Endothelial cell of hepatic sinusoid (primary cell): ENCODE measurements at regions not wholly inside any gene's neighbourhood (a gene's known extent, or its start where the extent isn't known, plus 50 kb on each side); places are given as distances from the start of the nearest gene placed in this dataset.
"Not testable (repeated sequence)": the region's sequence is repeated elsewhere in the genome, so short reads cannot be mapped to it uniquely, and the experiment has no call there.

ENCODE experiments used
- in situ Hi-C: cut with HindIII; loops from 2 replicates; pipeline ENCODE4 v1.10.0; 2017; ENCODE audit warnings: low sequenced_read_pairs

DNA sequence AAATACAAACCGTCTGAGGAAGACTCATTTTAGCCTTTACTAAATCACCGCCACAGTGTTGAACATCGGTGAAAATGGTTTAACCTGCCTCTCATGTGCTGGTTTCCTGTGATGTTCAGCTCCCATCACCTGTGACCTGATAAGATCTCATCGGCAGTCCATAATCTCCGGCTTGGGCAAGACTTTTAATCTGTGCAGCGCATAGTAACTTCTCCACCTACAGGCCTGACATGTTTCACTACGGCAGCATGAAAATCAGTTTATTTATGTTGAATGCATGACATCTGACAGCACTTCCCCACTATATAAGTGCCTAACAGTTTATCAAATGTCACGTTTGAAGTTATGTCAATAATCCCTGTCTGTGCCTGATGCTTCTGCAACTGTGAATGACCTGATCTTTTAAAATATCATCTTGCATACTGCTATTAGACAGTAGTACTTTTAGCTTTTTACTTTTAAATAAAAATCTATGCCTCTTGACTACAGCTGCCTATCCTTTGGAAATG lies 1919.8 kb upstream of the AGA start:
- in situ Hi-C loops, result no loop called here

DNA sequence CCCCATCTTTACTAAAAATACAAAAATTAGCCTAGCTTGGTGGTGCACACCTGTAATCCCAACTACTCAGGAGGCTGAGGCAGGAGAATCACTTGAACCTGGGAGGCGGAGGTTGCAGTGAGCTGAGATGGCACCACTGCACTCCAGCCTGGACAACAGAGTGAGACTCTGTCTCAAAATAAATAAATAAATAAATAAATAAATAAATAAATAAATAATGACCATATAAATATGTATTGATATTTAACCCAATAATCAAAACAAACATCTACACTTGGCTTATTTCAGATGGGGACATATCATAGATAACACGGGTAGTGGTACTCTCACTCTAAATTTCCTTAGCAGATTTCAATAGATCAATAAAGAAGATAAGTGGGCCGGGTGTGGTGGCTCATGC lies 1923.7 kb upstream of the AGA start:
- in situ Hi-C loops, result not testable (repeated sequence)

DNA sequence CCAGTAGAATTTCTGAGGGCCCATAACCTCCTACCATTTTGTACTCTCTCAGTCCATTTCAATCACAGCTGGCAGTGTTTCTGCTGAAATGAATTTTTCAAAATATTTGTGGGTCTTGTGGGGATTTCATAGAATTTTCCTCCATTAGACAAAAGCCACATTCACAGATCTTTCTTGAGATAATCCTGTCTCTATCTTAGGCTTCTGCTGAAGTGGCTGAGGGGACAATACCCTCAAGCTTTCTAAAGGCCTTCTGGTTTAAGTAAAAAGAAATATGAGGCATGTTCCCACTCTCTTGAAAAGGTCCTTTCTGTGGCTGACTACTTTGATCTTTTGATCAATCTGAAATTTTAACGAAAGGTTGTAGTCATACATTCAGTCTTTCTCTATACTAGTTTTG lies 1930.0 kb upstream of the AGA start:
- in situ Hi-C loops, result no loop called here

DNA sequence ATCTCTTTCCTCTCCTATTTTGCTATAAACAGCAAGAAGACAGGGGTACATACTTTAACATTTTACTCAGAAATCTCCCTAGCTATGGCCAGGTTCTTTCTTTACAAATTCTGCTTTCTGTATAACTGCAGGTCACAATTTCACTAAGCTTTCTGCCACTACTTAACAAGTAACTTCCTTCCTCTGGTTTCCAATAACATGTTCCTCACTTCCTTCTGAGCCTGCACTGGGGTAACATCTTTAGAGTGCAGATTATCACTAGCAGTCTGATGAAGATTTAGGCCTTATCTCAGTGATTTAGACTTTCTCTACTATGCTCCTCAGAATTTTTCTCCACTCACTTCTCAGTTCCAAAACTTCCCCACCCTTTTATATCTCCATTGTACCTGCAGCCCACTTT lies 1930.5 kb upstream of the AGA start:
- in situ Hi-C loops, result no loop called here

DNA sequence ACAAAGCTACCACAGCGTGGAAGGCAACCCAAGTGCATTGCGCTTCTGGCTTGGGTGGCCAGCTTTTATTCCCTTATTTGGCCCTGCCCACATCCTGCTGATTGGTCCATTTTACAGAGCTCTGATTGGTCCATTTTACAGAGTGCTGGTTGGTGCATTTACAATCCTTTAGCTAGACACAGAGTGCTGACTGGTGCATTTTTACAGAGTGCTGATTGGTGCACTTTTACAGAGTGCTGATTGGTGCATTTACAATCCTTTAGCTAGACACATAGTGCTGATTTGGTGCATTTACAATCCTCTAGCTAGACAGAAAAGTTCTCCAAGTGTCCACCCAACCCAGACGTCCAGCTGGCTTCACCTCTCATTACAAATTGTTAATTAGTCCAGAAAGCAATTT lies 1936.6 kb upstream of the AGA start:
- in situ Hi-C loops, result not testable (repeated sequence)

DNA sequence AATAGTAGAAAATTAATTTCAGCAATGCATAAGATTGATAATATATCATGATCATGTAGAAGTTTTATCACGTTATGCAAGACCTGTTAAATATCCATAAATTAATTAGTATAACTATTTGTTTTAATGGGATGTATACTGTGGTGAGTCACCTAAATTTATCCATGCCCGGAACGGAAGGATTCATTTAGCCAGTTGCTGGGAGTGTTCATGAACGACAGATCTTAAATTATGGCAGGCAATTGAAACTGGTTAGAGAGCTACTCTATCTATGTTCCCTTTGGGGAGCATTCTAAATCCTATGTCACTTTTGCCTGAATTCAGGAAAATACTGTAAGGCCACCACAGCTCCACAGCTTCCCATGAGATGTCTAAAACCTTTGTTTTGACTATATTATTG lies 1950.5 kb upstream of the AGA start:
- in situ Hi-C loops, result no loop called here

DNA sequence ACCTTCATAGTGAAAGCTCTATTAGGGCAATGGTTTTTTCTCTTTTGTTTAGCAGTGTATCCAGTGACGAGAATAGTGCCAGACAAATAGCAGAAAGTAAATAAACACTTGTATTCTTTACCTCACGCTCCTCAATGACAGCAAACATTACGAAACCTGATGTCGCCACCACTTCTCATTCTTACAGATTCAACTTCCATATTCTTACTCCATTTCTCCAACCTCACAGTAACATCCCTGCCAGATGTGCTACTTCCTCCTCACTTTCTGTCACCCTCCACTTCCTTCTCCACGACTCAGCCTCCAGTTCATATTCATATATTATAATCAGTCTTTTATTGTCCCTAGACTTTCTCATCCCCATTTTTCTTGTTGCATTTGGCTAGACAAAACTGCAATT lies 1956.2 kb upstream of the AGA start:
- in situ Hi-C loops, result no loop called here

DNA sequence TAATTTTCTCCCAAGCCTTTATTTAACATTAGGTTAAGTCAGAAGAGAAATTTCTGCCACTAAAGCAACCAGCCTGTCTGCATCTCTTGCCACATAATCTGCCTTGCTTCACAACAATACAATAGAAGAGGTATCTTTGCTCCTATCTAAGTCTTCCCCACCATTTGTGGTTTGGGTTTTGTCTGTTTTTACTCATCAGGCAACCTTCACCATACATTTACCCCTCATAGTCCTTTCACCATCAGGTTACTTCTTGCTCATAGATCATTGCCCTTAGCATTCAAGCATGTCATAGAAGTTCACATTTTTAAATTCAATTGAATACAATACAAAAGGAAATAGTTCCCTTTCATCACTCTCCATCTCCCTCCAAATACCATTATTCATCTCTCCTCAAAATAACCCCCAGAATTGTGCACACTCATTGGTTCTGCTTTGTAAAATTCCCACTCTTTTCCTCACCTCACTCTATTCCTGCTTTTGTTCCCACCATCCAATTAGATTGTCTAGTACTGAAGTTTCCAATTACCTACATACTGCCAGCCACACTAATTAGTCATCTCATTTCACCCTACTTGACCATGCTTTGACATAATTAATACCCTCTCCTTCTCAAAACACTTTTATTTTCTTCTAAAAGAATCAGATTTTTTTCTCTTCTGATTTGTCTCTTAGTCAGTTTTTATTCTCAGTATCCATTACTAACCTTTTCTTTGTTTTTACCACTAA lies 1957.0 kb upstream of the AGA start:
- in situ Hi-C loops, result no loop called here

DNA sequence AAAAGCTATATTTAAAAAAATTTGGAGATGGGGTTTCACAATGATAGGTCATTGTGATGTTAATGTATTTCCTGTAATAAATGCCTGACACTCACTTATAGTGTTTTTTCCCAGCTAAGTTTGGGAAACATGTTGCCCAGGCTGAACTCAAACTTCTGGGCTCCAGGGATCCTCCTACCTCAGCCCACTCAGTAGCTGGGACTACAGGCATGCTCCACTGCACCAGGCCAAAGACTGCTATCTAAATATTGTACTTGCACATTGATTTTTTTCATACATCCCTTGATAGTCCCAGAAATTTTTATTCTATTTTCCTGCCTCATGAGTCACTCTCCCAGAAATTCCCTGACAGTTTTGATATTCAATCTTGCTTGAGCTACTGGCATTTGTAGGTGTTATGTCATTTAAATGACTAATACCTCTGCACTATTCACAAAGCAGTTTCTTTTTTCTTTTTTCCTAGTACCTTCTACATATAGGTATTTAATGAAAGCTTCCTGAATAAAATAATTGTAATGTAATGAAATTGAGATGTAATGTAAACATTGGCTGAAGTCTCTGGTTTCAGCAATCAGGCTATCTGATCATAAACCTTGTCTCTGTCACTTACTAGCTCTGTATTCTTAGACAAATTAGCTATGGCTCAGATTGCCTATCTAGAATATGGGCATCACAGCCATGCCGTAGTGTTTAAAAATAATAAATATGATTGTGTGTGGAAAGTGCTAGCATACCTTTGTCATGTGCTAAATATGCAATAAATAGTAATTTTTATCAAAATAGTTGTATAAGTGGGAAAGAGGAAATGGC lies 1973.0 kb upstream of the AGA start:
- in situ Hi-C loops, result no loop called here

DNA sequence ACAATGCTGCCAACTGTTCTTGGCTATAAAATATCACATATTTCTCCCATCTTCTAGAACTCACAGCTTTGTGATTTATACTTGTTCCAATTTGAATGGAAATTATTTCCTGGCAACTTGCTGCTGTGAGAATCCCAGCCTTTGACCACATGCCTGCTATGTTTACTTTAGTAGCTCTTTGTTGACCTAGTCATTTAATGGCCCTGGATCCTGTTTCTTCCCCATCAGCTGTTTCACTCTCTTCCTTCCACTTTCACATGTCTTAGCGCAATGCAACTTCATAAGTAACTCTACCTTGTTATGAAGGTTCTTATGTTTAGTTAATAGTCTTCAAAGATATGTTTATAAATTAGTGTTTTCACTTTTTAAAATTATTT lies 1973.6 kb upstream of the AGA start:
- in situ Hi-C loops, result no loop called here

DNA sequence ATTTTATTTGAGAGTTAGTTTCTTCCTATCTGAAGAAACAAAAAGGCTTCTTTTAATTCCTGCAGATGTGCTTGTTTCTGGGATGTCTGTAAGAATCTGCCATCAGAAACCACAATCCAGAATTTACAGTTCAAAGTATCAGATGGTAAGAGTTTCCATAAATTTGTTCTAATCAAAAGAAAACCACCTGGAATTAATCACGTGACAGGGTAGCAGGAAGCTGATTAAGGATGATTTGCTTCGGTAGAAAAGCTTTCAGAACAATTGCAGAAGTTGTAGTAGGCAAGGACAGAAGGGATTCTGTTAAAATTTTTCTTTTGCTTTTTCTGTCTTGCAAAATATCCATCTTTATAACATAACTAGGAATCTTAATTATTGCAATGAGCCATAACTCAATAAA lies 1975.1 kb upstream of the AGA start:
- in situ Hi-C loops, result no loop called here

DNA sequence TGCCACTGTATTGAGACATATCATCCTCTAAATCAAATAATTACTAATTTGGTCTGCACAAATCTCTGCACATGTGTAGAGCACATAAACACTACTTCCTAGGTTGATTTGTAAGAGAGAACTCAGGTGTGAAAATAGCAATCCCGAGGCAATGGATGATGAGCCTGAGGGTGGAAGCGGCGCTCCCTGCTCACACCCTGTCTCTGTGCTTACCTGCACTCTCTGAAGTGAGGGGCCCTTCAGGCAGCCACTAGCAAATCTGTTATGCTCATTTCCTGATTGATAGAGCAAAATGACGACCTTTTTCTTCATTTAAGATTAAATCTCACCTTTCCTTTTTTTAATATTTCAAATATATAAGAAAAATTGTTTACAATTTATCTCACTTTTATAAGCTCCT lies 1995.7 kb upstream of the AGA start:
- in situ Hi-C loops, result no loop called here

DNA sequence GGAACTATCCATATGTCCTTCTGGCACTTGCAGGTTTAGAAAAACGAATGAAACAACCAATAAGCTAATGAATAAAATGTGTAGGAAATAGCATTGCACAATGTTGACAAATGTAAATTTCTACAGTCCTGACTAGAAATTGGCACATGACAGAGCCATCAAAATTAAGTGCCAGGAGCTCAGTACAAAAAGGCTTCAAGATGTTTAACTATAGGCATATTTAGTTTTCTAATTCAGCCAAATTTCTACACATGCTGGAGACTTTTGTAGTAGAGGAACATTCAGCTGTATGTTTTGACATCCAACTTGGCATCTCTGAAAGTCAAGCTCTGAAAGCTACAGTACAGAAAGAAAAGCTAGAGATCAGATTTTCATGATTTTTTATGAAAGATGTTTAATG lies 1999.4 kb upstream of the AGA start:
- in situ Hi-C loops, result no loop called here

DNA sequence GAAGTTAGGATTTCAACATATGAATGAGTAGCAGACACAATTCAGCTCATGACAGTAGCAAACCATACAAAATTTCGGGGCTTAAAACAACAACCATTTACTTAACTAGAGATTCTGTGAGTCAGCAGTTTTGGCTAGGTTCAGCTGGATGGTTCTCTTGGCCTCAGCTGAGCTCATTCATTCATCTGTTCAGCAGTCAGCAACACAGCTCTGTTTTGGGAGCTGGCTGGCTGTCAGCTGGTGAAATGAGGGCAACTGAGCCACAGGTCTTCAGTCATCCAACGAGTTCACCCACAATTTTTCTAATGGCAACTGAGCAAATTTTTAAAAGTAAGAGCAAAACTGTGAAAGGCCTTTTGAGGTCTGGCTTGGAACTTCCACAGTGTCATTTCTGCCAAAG lies 2005.1 kb upstream of the AGA start:
- in situ Hi-C loops, result no loop called here

DNA sequence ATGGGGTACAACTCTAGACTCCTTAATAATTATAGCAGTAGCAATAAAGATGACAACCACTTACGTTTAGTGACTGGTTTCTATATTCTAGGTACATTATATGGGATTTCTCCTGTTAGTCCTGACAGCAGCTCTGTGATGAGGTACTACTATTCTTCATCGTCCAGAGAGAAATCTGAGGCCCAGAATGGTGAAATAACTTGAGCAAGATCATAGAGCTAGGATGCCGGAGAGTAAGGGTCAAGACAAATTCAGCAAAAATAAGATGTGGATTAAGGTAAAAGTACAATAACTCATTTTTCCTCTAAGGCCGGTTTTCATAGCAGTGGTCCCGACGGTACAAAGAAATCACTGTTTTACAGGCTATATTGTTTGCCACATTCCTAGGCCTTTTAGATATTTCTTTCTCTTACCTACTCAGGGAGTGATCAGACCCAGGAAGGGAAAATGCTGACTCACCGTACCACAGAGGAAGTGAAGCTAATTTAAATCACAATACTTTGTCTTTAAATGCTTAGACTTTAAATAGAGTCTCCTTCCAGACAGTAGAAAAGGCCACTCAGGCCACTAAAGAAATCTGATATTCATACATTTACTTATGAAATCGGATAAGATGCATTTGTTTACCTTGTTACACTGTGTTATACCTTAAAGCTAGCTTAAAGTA lies 2023.0 kb upstream of the AGA start:
- in situ Hi-C loops, result no loop called here

DNA sequence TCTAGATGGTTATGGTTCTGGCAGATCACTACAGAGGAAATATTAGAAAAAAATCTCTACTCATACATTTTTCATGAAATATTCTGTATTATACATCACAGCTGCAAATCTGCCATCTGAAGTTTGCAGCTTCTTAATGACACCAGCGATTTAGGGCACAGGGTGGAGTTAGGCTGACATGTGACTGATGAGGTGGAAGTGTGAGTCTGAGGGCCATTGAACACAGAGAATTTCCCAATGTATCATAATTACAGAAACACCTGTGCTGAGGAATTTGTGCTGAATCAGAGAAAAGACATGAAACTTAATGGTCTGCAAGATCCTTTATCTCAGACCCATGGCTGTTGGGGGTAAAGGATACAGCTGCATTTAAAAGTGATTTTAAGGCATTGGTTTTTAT lies 2025.6 kb upstream of the AGA start:
- in situ Hi-C loops, result no loop called here

DNA sequence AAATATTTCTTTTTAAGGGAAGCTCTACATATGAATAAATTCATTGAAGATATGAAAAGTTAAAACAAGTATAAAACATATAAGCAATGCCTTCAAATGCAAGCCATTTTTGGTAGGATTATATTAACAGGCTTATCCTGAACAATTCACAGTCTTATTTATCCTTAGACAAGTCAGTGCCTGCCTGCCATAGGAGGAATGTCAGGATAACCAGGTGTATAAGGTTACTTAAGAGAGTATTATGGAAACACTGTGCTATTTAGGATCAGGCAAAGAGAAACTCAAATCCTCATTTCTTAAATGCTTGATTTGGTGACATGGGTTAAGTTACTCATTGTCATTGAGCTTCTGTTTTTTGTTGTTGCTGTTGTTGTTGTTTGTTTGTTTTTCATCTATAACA lies 2029.9 kb upstream of the AGA start:
- in situ Hi-C loops, result no loop called here

DNA sequence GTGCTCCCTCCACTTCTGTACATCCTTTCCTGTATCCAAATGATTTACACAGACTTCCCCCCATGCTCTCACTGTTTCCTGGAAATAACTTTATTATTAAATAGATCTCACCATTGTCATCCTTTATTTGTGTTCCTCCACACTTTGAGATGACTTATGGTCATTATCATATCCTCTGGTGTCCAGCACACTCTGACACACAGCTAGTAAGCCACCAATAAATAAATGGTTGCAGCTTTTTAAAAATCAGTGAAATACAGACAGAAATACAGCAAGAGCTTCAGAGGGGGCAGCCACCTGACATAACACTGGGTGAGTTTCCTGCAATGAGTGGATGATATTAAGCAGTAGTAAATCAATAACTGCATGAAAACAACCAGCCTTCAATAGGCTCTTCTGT lies 2036.4 kb upstream of the AGA start:
- in situ Hi-C loops, result no loop called here

DNA sequence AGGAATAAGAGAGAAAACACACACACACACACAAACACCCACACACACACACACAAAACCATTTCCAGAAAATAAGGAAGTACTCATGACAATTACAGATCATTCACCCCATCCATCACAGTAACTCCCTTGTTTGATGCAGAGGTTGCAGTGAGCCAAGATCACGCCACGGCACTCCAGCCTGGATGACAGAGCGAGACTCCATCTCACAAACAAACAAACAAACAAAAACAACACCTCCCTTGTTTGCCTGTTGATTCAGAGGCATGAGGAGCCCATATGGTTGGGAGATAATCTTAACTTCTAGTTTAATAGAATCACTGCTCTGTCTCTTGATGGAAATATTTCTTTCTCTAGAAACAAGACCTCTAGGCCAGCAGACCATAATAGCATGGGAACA lies 2043.5 kb upstream of the AGA start:
- in situ Hi-C loops, result no loop called here

DNA sequence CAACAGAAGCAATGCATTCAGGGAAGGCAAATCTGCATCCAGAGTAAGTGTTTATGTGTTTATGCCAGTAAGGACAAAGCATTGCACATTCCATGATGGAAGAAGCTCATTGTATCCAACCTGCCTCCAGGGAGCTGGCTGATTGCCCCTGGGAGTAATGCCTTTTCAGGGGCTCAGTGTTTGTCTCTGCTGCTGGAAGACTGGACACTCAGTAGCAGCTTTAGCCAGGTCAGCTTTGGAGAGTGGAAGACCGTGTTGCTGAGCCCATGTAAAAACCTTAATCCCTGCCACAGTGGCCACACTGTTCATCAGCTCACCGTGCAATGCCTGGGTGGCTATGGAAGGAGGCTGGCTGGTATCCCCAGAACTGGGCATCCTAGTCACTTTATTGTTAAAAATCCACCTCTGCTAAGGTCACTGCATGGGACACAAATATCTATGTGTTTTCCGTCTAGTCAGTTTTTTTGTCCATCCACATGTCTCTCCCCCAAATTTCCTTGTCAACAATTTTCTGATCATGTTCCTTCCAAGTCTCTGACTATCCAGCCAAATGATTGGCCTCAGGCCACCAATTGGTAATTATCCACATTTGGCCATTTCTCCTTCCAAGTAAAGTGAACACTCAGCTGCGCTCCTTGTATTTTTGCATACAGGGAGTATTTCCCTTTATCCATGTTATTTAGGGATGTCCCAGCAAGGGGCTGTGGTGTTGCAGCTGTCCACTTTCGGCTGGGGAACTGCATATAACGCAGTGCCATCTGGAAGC lies 2044.5 kb upstream of the AGA start:
- in situ Hi-C loops, result no loop called here
